K562 (cell line): ENCODE measurements at regions not wholly inside any gene's neighbourhood (a gene's known extent, or its start where the extent isn't known, plus 50 kb on each side); places are given as distances from the start of the nearest gene placed in this dataset.

Experiments used
- ATAC-seq: fragments of 200-7000 bp; cut with Tn5 transposase; 3 replicates; pipeline ENCODE4 v1.9.1; 2020; ENCODE audit warnings: moderate library complexity
- BruUV-seq: library from RNA; stranded (reverse); fragments of 400-500 nt; replicated peaks from 2 replicates; lab custom pipeline; 2021; lab: Mats Ljungman, UMichigan
- CTCF ChIA-PET: fragments of 300-600 bp; formaldehyde crosslinking; extraction: SDS; loops from one replicate; lab custom pipeline; 2021; ENCODE audit warnings: low intra/inter-chr PET ratio; lab: Yijun Ruan, JAX
- POLR2A ChIA-PET: fragments of 300-600, 350-650 bp; sonication (Branson Sonifier 250); formaldehyde crosslinking; extraction: SDS; loops from one replicate; lab custom pipeline; 2021; ENCODE audit warnings: antibody characterized with exemption, inconsistent platforms; lab: Yijun Ruan, JAX
- DNase-seq, 4 experiments: peaks; one replicate each; pipeline versions ENCODE4 v3.0.0 to v3.0.0-alpha.2; 2011 to 2018; ENCODE audit warnings: low spot score in 3 of 4, mixed read lengths in 3 of 4; ENCODE audit errors: extremely low read depth in 1 of 4
- FAIRE-seq: peaks from 2 replicates; lab custom pipeline; 2011; peaks lifted over from hg19 to GRCh38; lab: Jason Lieb, UNC
- H2AFZ ChIP-seq: 2 replicates; pipeline ENCODE4 v1.6.0; 2011; ENCODE audit warnings: low read depth, low read length, control low read depth, inconsistent platforms
- H3K27ac ChIP-seq: fragments of 200-600 bp; 3 replicates; pipeline ENCODE4 v1.8.0; 2011; ENCODE audit warnings: low read depth, mild to moderate bottlenecking, control low read depth, inconsistent platforms, low read length, moderate library complexity, mixed read lengths; ENCODE audit errors: extremely low read depth
- H3K27me3 ChIP-seq, 2 experiments: fragments of 300-600 bp in 1 of 2; 2 replicates in 1 of 2; 3 replicates in 1 of 2; pipeline versions ENCODE4 v1.6.0 to v1.8.0; 2011; ENCODE audit warnings: inconsistent platforms in 2 of 2, low read length in 2 of 2, mild to moderate bottlenecking in 1 of 2, mixed read lengths in 1 of 2, moderate library complexity in 1 of 2; ENCODE audit not compliant: control insufficient read depth in 2 of 2, insufficient read depth in 2 of 2
- H3K36me3 ChIP-seq: fragments of 300-600 bp; 3 replicates; pipeline ENCODE4 v1.8.0; 2011; ENCODE audit warnings: mild to moderate bottlenecking, low read length, inconsistent platforms; ENCODE audit not compliant: control insufficient read depth, insufficient read depth
- H3K4me1 ChIP-seq, 2 experiments: fragments of 200-600 bp in 1 of 2; replicated peaks in 1 of 2; 2 replicates in 1 of 2; 3 replicates in 1 of 2; pipeline versions ENCODE4 v1.5.1 to v1.8.0; 2011; ENCODE audit warnings: inconsistent platforms in 2 of 2, low read length in 2 of 2, mild to moderate bottlenecking in 1 of 2, mixed read lengths in 1 of 2, moderate library complexity in 1 of 2; ENCODE audit not compliant: control insufficient read depth in 2 of 2, insufficient read depth in 2 of 2
- H3K4me2 ChIP-seq: 2 replicates; pipeline ENCODE4 v1.6.1; 2011; ENCODE audit warnings: low read length, control low read depth, inconsistent platforms, mixed read lengths; ENCODE audit not compliant: insufficient read depth
- H3K4me3 ChIP-seq: fragments of 200-600 bp; sonication (generic), shearing (Covaris generic); 2 replicates; pipeline ENCODE4 v1.5.1; 2016; ENCODE audit warnings: control low read depth, inconsistent platforms
- H3K79me2 ChIP-seq: fragments of 200-600 bp; 3 replicates; pipeline ENCODE4 v1.8.0; 2011; ENCODE audit warnings: low read length, inconsistent platforms; ENCODE audit not compliant: control insufficient read depth, insufficient read depth
- H3K9ac ChIP-seq, 2 experiments: 2 replicates each; pipeline versions ENCODE4 v1.6.0 to v1.6.1; 2011; ENCODE audit warnings: low read depth in 2 of 2, low read length in 2 of 2, control low read depth in 1 of 2, inconsistent platforms in 1 of 2, mild to moderate bottlenecking in 1 of 2, mixed read lengths in 1 of 2; ENCODE audit not compliant: insufficient read depth in 1 of 2
- H3K9me1 ChIP-seq: one replicate; pipeline ENCODE4 v1.6.0; 2011; ENCODE audit warnings: inconsistent platforms, mild to moderate bottlenecking, low read length, moderate library complexity; ENCODE audit not compliant: control insufficient read depth, insufficient read depth
- H3K9me3 ChIP-seq: replicated peaks from 2 replicates; pipeline ENCODE4 v1.5.1; 2011; ENCODE audit warnings: low read depth, low read length, inconsistent platforms; ENCODE audit not compliant: control insufficient read depth, insufficient read depth
- H4K20me1 ChIP-seq: replicated peaks from 2 replicates; pipeline ENCODE4 v1.6.1; 2011; ENCODE audit warnings: low read length, inconsistent platforms, mixed read lengths; ENCODE audit not compliant: control insufficient read depth, insufficient read depth
- ATF7 ChIP-seq: fragments of 450-650 bp; IDR thresholded peaks from 2 replicates; pipeline ENCODE4 v1.7.1; 2014; ENCODE audit warnings: mild to moderate bottlenecking, moderate library complexity
- BACH1 ChIP-seq: fragments of 200-800 bp; sonication (Bioruptor generic); IDR thresholded peaks from 2 replicates; pipeline ENCODE4 v1.6.1; 2016; ENCODE audit warnings: missing genetic modification characterization, missing compliant biosample characterization
- C11orf30 ChIP-seq: fragments of 450-650 bp; IDR thresholded peaks from 2 replicates; pipeline ENCODE4 v1.6.1; 2016; ENCODE audit warnings: low read depth, mild to moderate bottlenecking
- HNRNPK ChIP-seq: fragments of 200-400 bp; formaldehyde crosslinking; IDR thresholded peaks from one replicate; pipeline ENCODE4 v1.6.1; 2018; ENCODE audit warnings: mild to moderate bottlenecking, low read depth, low read length; ENCODE audit not compliant: poor library complexity, severe bottlenecking
- KAT2B ChIP-seq: IDR thresholded peaks from one replicate; pipeline ENCODE4 v1.6.1; 2012; ENCODE audit warnings: low read depth, mild to moderate bottlenecking, control low read depth, inconsistent platforms, low read length, moderate library complexity
- MAFF ChIP-seq: IDR thresholded peaks from 2 replicates; pipeline ENCODE4 v1.6.1; 2012; ENCODE audit warnings: low read length, improper control_type of control experiment
- MAFK ChIP-seq: IDR thresholded peaks from 2 replicates; pipeline ENCODE4 v1.6.1; 2011; ENCODE audit warnings: low read length, improper control_type of control experiment
- NR3C1 ChIP-seq: sonication (generic); formaldehyde crosslinking; IDR thresholded peaks from 2 replicates; pipeline ENCODE4 v1.8.1; 2022; ENCODE audit warnings: missing genetic modification reagents
- PRPF4 ChIP-seq: fragments of 200-400 bp; formaldehyde crosslinking; IDR thresholded peaks from one replicate; pipeline ENCODE4 v1.6.1; 2017; ENCODE audit warnings: low read length, low read depth, mild to moderate bottlenecking; ENCODE audit not compliant: insufficient read depth, poor library complexity, severe bottlenecking
- ZBTB9 ChIP-seq: fragments of 450-650 bp; formaldehyde crosslinking; IDR thresholded peaks from 2 replicates; pipeline ENCODE4 v1.4.0; 2020; ENCODE audit warnings: mild to moderate bottlenecking, moderate library complexity
- ZNF316 ChIP-seq: fragments of 450-650 bp; IDR thresholded peaks from 2 replicates; pipeline ENCODE4 v1.6.1; 2016
- ZNF318 ChIP-seq, 2 experiments: fragments of 450-650 bp; IDR thresholded peaks; 2 replicates each; pipeline ENCODE4 v1.6.1; 2016; ENCODE audit warnings: mild to moderate bottlenecking in 2 of 2, borderline replicate concordance in 1 of 2, low read depth in 1 of 2, moderate library complexity in 1 of 2
- WGBS: fragments of 100-300 bp; shearing (Covaris generic); methylation state at CpG from one replicate; pipeline ENCODE4 v1.1.6; 2016; ENCODE audit warnings: low coverage, mixed read lengths; ENCODE audit not compliant: insufficient coverage; ENCODE audit errors: missing lambda C conversion rate; 5-methylcytosine and 5-hydroxymethylcytosine counted together
- in situ Hi-C: fragments of 300-500 bp; cut with MboI; formaldehyde crosslinking; loops from 4 replicates; pipeline ENCODE4 v1.15.0; 2018; ENCODE audit warnings: inconsistent platforms, mixed read lengths
- intact Hi-C: fragments of 100-400 bp; cut with micrococcal nuclease; formaldehyde crosslinking; loops from 2 replicates; pipeline ENCODE4 v1.14.2; 2022

GRCh38 chr15:38684440-38685010, 119.9 kb upstream of the RASGRP1 start (continued):
- TF ChIP-seq KAT2B (no peak), HNRNPK (no peak)

- no peaks in the 10 kb centered on the region for H3K4me1 ChIP-seq
- ChIA-PET POLR2A (interaction anchor here (0.8 to 1.3 kb wide), 3 partner anchors 9 to 231 kb away, joined by 3 read pairs; no protein-coding TSS in a partner anchor), CTCF (no interaction called here)
- WGBS: 10% methylated on average over 4 of the region's 4 CpGs
- H3K9me3 ChIP-seq: no peaks in the 10 kb centered on the region; the same call in 1 of the 2 replicates
- H3K9ac ChIP-seq: no peak overlapping the region
- peaks cover 0 to under 1% of the 10 kb centered on the region in 2 experiments; a peak in 1 of 5 replicates for H3K27me3 ChIP-seq
- ATAC-seq (no peak), DNase-seq (no peak), FAIRE-seq (no peak)
- no peaks in the 10 kb centered on the region for H3K79me2 ChIP-seq
- H3K36me3 ChIP-seq: no peaks in the 10 kb centered on the region
- H3K9me1 ChIP-seq: no peaks in the 10 kb centered on the region
- no TSS peak for BruUV-seq
- no peak overlapping the region for H2AFZ ChIP-seq
- in situ Hi-C loops (no loop called here), intact Hi-C loops (no loop called here)
- H4K20me1 ChIP-seq: no peaks in the 10 kb centered on the region
- H3K4me3 ChIP-seq: no peak overlapping the region
- H3K27ac ChIP-seq: no peak overlapping the region
- H3K4me2 ChIP-seq: no peak overlapping the region
- TF ChIP-seq MAFK (peak; percentile 78), BACH1 (tag) (no peak), C11orf30 (peak; percentile 56; the same call in 1 of the 2 replicates), ZBTB9 (CRISPR knock-in tag) (no peak), ZNF318 (IDR thresholded peaks at IDR 0.05; ENCODE audit: borderline replicate concordance in 1 of 2, low read depth in 1 of 2) (no peak), ZNF316 (peak; percentile 84), PRPF4 (no peak), ATF7 (no peak), MAFF (peak; percentile 66), NR3C1 (CRISPR knock-in tag) (no peak)
Measured at GRCh38 chr15:38685686-38686339, 121.2 kb upstream of the RASGRP1 start.
